ENCODE measurements at regions not wholly inside any gene's neighbourhood (a gene's known extent, or its start where the extent isn't known, plus 50 kb on each side); places are given as distances from the start of the nearest gene placed in this dataset.
"Not testable (repeated sequence)": the region's sequence is repeated elsewhere in the genome, so short reads cannot be mapped to it uniquely, and the experiment has no call there.

DNA sequence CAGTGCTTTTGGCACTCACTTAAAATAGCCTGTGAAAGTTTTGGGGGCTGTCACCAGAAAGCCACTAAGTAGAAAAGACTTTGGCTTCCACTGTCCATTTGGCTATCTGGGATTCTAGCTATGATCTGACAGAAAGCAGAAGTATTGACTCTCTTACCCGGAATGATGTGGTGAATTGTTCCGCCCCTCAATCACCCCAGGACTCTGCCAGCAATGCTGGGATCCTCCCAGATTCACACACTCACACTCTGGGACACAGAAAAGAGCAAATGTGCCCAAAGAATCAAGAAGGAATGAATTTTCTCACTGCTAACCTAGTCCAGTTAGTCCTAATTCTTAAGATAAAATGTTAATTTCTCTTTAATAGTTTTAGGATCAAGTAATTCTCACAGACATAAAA, 576.9 kb downstream of the BNC2 start:
- ChIA-PET CTCF (interaction anchor here (0.6 kb wide), 1 partner anchor 774 kb away, joined by 3 read pairs; no protein-coding TSS in a partner anchor), POLR2A (no interaction called here)
- intact Hi-C loops (cut with micrococcal nuclease; ENCODE audit: unreplicated experiment) = no loop called here
- no TSS peak for BruUV-seq (replicated peaks)
- H3K4me1 ChIP-seq (ENCODE audit: control insufficient read depth, insufficient read depth, low read length) = no peaks in the 10 kb centered on the region
- H3K27ac ChIP-seq (ENCODE audit: low read length) = no peak overlapping the region
- DNase-seq (ENCODE audit: low read depth, low spot score) = no peak
- no peak overlapping the region for H3K4me3 ChIP-seq (ENCODE audit: low read depth in 2 of 2, low read length in 2 of 2)
- no peaks in the 10 kb centered on the region for H3K36me3 ChIP-seq (ENCODE audit: control insufficient read depth, insufficient read depth, low read length)
- no peak for ATAC-seq
- no peaks in the 10 kb centered on the region for H3K9me3 ChIP-seq (ENCODE audit: control insufficient read depth, insufficient read depth, low read depth, low read length)
- H3K27me3 ChIP-seq (ENCODE audit: control insufficient read depth, insufficient read depth, low read length) = no peaks in the 10 kb centered on the region
- in situ Hi-C loops (cut with HindIII; ENCODE audit: low pct_unique_long_range_greater_than_20kb, low sequenced_read_pairs) = no loop called here
- TF ChIP-seq TCF7L2 (IDR thresholded peaks at IDR 0.05; ENCODE audit: low read depth, low read length) (no peak), POLR2AphosphoS5 (IDR thresholded peaks at IDR 0.05; ENCODE audit: low read depth, low read length) (no peak), SIN3A (IDR thresholded peaks at IDR 0.05; ENCODE audit: borderline replicate concordance, insufficient read depth, low read depth, low read length) (no peak)
- TF ChIP-seq, protein P1, sequence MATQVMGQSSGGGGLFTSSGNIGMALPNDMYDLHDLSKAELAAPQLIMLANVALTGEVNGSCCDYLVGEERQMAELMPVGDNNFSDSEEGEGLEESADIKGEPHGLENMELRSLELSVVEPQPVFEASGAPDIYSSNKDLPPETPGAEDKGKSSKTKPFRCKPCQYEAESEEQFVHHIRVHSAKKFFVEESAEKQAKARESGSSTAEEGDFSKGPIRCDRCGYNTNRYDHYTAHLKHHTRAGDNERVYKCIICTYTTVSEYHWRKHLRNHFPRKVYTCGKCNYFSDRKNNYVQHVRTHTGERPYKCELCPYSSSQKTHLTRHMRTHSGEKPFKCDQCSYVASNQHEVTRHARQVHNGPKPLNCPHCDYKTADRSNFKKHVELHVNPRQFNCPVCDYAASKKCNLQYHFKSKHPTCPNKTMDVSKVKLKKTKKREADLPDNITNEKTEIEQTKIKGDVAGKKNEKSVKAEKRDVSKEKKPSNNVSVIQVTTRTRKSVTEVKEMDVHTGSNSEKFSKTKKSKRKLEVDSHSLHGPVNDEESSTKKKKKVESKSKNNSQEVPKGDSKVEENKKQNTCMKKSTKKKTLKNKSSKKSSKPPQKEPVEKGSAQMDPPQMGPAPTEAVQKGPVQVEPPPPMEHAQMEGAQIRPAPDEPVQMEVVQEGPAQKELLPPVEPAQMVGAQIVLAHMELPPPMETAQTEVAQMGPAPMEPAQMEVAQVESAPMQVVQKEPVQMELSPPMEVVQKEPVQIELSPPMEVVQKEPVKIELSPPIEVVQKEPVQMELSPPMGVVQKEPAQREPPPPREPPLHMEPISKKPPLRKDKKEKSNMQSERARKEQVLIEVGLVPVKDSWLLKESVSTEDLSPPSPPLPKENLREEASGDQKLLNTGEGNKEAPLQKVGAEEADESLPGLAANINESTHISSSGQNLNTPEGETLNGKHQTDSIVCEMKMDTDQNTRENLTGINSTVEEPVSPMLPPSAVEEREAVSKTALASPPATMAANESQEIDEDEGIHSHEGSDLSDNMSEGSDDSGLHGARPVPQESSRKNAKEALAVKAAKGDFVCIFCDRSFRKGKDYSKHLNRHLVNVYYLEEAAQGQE (IDR thresholded peaks at IDR 0.05; ENCODE audit: insufficient read depth in 1 of 2, low read depth in 2 of 2, low read length in 1 of 2) = no peak
- TF ChIP-seq, protein P2, sequence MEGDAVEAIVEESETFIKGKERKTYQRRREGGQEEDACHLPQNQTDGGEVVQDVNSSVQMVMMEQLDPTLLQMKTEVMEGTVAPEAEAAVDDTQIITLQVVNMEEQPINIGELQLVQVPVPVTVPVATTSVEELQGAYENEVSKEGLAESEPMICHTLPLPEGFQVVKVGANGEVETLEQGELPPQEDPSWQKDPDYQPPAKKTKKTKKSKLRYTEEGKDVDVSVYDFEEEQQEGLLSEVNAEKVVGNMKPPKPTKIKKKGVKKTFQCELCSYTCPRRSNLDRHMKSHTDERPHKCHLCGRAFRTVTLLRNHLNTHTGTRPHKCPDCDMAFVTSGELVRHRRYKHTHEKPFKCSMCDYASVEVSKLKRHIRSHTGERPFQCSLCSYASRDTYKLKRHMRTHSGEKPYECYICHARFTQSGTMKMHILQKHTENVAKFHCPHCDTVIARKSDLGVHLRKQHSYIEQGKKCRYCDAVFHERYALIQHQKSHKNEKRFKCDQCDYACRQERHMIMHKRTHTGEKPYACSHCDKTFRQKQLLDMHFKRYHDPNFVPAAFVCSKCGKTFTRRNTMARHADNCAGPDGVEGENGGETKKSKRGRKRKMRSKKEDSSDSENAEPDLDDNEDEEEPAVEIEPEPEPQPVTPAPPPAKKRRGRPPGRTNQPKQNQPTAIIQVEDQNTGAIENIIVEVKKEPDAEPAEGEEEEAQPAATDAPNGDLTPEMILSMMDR (IDR thresholded peaks at IDR 0.05) = no peak

DNA sequence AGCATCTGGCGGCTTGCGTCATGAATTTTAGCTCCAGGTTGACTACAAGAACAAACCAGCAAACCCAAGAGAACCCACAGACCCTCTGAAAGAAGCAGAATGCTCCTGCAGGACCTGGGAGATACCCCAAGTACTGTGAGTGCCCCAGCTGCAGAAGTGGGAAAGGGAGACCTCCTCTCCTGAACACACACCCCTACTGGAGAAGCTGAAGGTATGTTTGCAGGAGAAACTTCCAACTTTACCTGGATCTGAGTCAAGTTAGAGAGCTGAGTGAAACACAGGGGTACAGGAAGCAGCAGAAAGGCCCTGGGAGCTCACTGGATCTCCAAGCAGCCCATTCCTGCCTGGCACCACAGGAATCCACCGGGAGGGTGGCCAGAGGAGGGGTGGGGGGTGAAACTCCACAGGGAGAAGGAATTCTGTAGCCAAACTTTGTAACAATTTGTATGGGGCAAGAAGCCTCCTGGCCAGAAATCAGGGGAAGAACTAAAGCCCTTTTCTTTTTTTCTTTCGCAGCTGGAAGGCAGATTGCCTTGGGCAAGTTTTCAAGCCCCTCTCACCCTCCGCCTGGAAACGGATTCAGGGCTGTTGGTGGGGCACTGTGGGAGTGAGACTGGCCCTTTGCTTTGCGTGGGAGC, 576.2 kb downstream of the BNC2 start:
- ATAC-seq = no peak
- no TSS peak for BruUV-seq (replicated peaks)
- in situ Hi-C loops (cut with HindIII; ENCODE audit: low pct_unique_long_range_greater_than_20kb, low sequenced_read_pairs) = no loop called here
- H3K9me3 ChIP-seq (ENCODE audit: control insufficient read depth, insufficient read depth, low read depth, low read length) = no peaks in the 10 kb centered on the region
- intact Hi-C loops (cut with micrococcal nuclease; ENCODE audit: unreplicated experiment) = no loop called here
- no peaks in the 10 kb centered on the region for H3K36me3 ChIP-seq (ENCODE audit: control insufficient read depth, insufficient read depth, low read length)
- H3K27ac ChIP-seq (ENCODE audit: low read length) = no peak overlapping the region
- H3K27me3 ChIP-seq (ENCODE audit: control insufficient read depth, insufficient read depth, low read length) = no peaks in the 10 kb centered on the region
- H3K4me3 ChIP-seq (ENCODE audit: low read depth in 2 of 2, low read length in 2 of 2) = no peak overlapping the region
- DNase-seq (ENCODE audit: low read depth, low spot score) = no peak
- POLR2A ChIA-PET = no interaction called here
- no peak for TF ChIP-seq POLR2AphosphoS5 (IDR thresholded peaks at IDR 0.05; ENCODE audit: low read depth, low read length)
- H3K4me1 ChIP-seq (ENCODE audit: control insufficient read depth, insufficient read depth, low read length) = no peaks in the 10 kb centered on the region
- CTCF ChIA-PET = no interaction called here

DNA sequence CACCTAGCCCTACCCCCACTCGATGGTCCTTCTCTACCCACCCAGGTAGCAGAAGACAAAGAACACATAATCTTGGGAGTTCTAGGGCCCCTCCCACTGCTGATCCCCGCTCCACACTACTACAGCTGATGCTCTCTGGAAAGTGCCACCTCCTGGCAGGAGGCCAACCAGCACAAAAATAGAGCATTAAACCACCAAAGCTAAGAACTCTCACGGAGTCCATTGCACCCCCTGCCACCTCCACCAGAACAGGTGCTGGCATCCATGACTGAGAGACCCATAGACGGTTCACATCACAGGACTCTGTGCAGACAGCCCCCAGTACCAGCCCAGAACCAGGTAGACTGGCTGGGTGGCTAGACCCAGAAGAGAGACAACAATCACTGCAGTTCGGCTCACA, 575.5 kb downstream of the BNC2 start:
- intact Hi-C loops (cut with micrococcal nuclease; ENCODE audit: unreplicated experiment); POLR2A ChIA-PET; H3K4me1 ChIP-seq (ENCODE audit: control insufficient read depth, insufficient read depth, low read length); CTCF ChIA-PET; H3K4me3 ChIP-seq (ENCODE audit: low read depth in 2 of 2, low read length in 2 of 2); H3K27me3 ChIP-seq (ENCODE audit: control insufficient read depth, insufficient read depth, low read length); BruUV-seq (replicated peaks); H3K27ac ChIP-seq (ENCODE audit: low read length); H3K36me3 ChIP-seq (ENCODE audit: control insufficient read depth, insufficient read depth, low read length); in situ Hi-C loops (cut with HindIII; ENCODE audit: low pct_unique_long_range_greater_than_20kb, low sequenced_read_pairs); H3K9me3 ChIP-seq (ENCODE audit: control insufficient read depth, insufficient read depth, low read depth, low read length); DNase-seq (ENCODE audit: low read depth, low spot score); ATAC-seq: not testable (repeated sequence)

DNA sequence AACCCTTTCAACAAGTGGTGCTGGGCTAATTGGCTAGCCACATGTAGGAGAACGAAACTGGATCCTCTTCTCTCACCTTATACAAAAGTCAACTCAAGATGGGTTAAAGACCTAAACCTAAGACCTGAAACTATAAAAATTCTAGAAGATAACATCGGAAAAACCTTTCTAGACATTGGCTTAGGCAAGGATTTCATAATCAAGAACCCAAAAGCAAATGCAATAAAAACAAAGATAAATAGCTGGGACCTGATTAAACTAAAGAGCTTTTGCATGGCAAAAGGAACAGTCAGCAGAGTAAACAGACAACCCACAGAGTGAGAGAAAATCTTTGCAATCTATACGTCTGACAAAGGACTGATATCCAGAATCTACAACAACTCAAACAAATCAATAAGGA, 571.1 kb downstream of the BNC2 start:
- DNase-seq (ENCODE audit: low read depth, low spot score); H3K36me3 ChIP-seq (ENCODE audit: control insufficient read depth, insufficient read depth, low read length); intact Hi-C loops (cut with micrococcal nuclease; ENCODE audit: unreplicated experiment); POLR2A ChIA-PET; H3K4me1 ChIP-seq (ENCODE audit: control insufficient read depth, insufficient read depth, low read length); H3K27ac ChIP-seq (ENCODE audit: low read length); CTCF ChIA-PET; ATAC-seq; H3K9me3 ChIP-seq (ENCODE audit: control insufficient read depth, insufficient read depth, low read depth, low read length); in situ Hi-C loops (cut with HindIII; ENCODE audit: low pct_unique_long_range_greater_than_20kb, low sequenced_read_pairs); BruUV-seq (replicated peaks); H3K4me3 ChIP-seq (ENCODE audit: low read depth in 2 of 2, low read length in 2 of 2); H3K27me3 ChIP-seq (ENCODE audit: control insufficient read depth, insufficient read depth, low read length): not testable (repeated sequence)
